ENCODE measurements at regions not wholly inside any gene's neighbourhood (a gene's known extent, or its start where the extent isn't known, plus 50 kb on each side); places are given as distances from the start of the nearest gene placed in this dataset.
"Not testable (repeated sequence)": the region's sequence is repeated elsewhere in the genome, so short reads cannot be mapped to it uniquely, and the experiment has no call there.

- DNase-seq, result no peak
These were observed 75.4 kb upstream of the HNMT start for GRCh38 chr2:137888845-137889244.

- no peak for DNase-seq
These were observed 71.5 kb upstream of the HNMT start for GRCh38 chr2:137892739-137893138.

GRCh38 chr2:137893145-137893544, 71.1 kb upstream of the HNMT start:
- no peak for DNase-seq

- no peak for DNase-seq
These were observed 67.8 kb upstream of the HNMT start for GRCh38 chr2:137896467-137896866.

- no peak for DNase-seq
These were observed 67.2 kb upstream of the HNMT start for GRCh38 chr2:137897082-137897481.

GRCh38 chr2:137900421-137901141, 63.7 kb upstream of the HNMT start:
- no peak for DNase-seq

- DNase-seq, result no peak
These were observed 53.6 kb upstream of the HNMT start for GRCh38 chr2:137910641-137911040.

- DNase-seq, result no peak
These were observed 51.9 kb upstream of the HNMT start for GRCh38 chr2:137912371-137912770.

- no peak for DNase-seq
These were observed 51.1 kb upstream of the HNMT start for GRCh38 chr2:137913169-137913568.

GRCh38 chr2:137913648-137914047, 50.6 kb upstream of the HNMT start:
- not testable (repeated sequence) for DNase-seq
